H1 (cell line): ENCODE measurements at regions not wholly inside any gene's neighbourhood (a gene's known extent, or its start where the extent isn't known, plus 50 kb on each side); places are given as distances from the start of the nearest gene placed in this dataset.

Experiments used
- CTCF ChIA-PET: fragments of 300-600 bp; sonication (Branson Sonifier 250); formaldehyde crosslinking; loops from one replicate; lab custom pipeline; 2021; ENCODE audit not compliant: partially characterized antibody; lab: Charles Lee
- POLR2A ChIA-PET: fragments of 300-600 bp; sonication (Branson Sonifier 250); formaldehyde crosslinking; loops from one replicate; lab custom pipeline; 2021; ENCODE audit warnings: inconsistent platforms; ENCODE audit not compliant: partially characterized antibody; lab: Charles Lee
- DNase-seq, 2 experiments: peaks; one replicate each; pipeline versions ENCODE4 v3.0.0 to v3.0.0-alpha.2; 2010 to 2022; ENCODE audit warnings: low spot score in 2 of 2, low read depth in 1 of 2, mixed read lengths in 1 of 2
- FAIRE-seq: peaks from 2 replicates; lab custom pipeline; 2011; peaks lifted over from hg19 to GRCh38; lab: Jason Lieb, UNC
- H2AFZ ChIP-seq: 2 replicates; pipeline ENCODE4 v1.8.1; 2012; ENCODE audit warnings: low read length, inconsistent platforms
- H2AK5ac ChIP-seq: 2 replicates; pipeline ENCODE4 v1.6.1; 2013; ENCODE audit warnings: low read depth, low read length
- H2BK120ac ChIP-seq: replicated peaks from 2 replicates; pipeline ENCODE3; 2013; ENCODE audit warnings: low read depth, low read length, inconsistent platforms
- H2BK12ac ChIP-seq: 2 replicates; pipeline ENCODE4 v1.6.1; 2013; ENCODE audit warnings: low read depth, low read length
- H2BK15ac ChIP-seq: 2 replicates; pipeline ENCODE4 v1.6.1; 2013; ENCODE audit warnings: low read length
- H2BK20ac ChIP-seq: 2 replicates; pipeline ENCODE4 v1.6.1; 2013; ENCODE audit warnings: low read length
- H2BK5ac ChIP-seq: 2 replicates; pipeline ENCODE4 v1.6.1; 2013; ENCODE audit warnings: low read depth, low read length
- H3K14ac ChIP-seq: 2 replicates; pipeline ENCODE4 v1.6.1; 2013; ENCODE audit warnings: inconsistent platforms; ENCODE audit not compliant: insufficient read length
- H3K18ac ChIP-seq: 2 replicates; pipeline ENCODE4 v1.6.1; 2013; ENCODE audit warnings: low read length; ENCODE audit errors: extremely low read depth
- H3K23ac ChIP-seq: 2 replicates; pipeline ENCODE4 v1.6.1; 2013; ENCODE audit warnings: inconsistent platforms; ENCODE audit not compliant: insufficient read length
- H3K23me2 ChIP-seq: 2 replicates; pipeline ENCODE4 v1.6.1; 2013; ENCODE audit warnings: low read depth, low read length
- H3K27ac ChIP-seq: 2 replicates; pipeline ENCODE4 v1.6.1; 2011; ENCODE audit warnings: low read depth, low read length, inconsistent platforms
- H3K27me3 ChIP-seq, 4 experiments: replicated peaks in 1 of 4; 1 replicate in 1 of 4; 2 replicates in 3 of 4; pipeline versions ENCODE4 v1.6.1 to v1.8.1; 2011 to 2013; ENCODE audit warnings: low read length in 3 of 4, mild to moderate bottlenecking in 3 of 4, inconsistent platforms in 2 of 4, mixed read lengths in 2 of 4, moderate library complexity in 1 of 4; ENCODE audit not compliant: control insufficient read depth in 3 of 4, insufficient read depth in 3 of 4; ENCODE audit errors: extremely low read depth in 1 of 4
- H3K36me3 ChIP-seq, 4 experiments: 2 replicates each; pipeline versions ENCODE4 v1.6.1 to v1.8.1; 2011 to 2013; ENCODE audit warnings: mild to moderate bottlenecking in 4 of 4, low read length in 3 of 4, moderate library complexity in 2 of 4, control low read depth in 1 of 4, inconsistent platforms in 1 of 4; ENCODE audit not compliant: insufficient read depth in 4 of 4, control insufficient read depth in 2 of 4
- H3K4ac ChIP-seq: replicated peaks from 2 replicates; pipeline ENCODE3; 2013; ENCODE audit warnings: low read length, low read depth, mixed read lengths, inconsistent platforms; ENCODE audit not compliant: insufficient read length
- H3K4me1 ChIP-seq, 4 experiments: replicated peaks in 1 of 4; 1 replicate in 1 of 4; 2 replicates in 3 of 4; pipeline versions ENCODE4 v1.6.1 to v1.8.1; 2011 to 2013; ENCODE audit warnings: low read length in 3 of 4, inconsistent platforms in 2 of 4, mixed read lengths in 1 of 4; ENCODE audit not compliant: insufficient read depth in 4 of 4, control insufficient read depth in 3 of 4
- H3K4me2 ChIP-seq, 2 experiments: 2 replicates each; pipeline versions ENCODE4 v1.6.1 to v1.8.1; 2011 to 2013; ENCODE audit warnings: low read depth in 2 of 2, low read length in 2 of 2, control low read depth in 1 of 2, inconsistent platforms in 1 of 2, mild to moderate bottlenecking in 1 of 2; ENCODE audit not compliant: insufficient read depth in 1 of 2
- H3K4me3 ChIP-seq, 4 experiments: fragments of 200-600, 300-600 bp in 1 of 4; sonication (generic), shearing (Covaris generic), sonication (Bioruptor Twin) in 1 of 4; 2 replicates each; pipeline versions ENCODE4 v1.5.1 to v1.8.1; 2011 to 2016; ENCODE audit warnings: low read length in 4 of 4, low read depth in 3 of 4, control low read depth in 2 of 4, inconsistent platforms in 2 of 4, mild to moderate bottlenecking in 2 of 4, mixed read lengths in 1 of 4, moderate library complexity in 1 of 4; ENCODE audit not compliant: insufficient read depth in 2 of 4; ENCODE audit errors: extremely low read depth in 1 of 4
- H3K56ac ChIP-seq: replicated peaks from 2 replicates; pipeline ENCODE3; 2013; ENCODE audit warnings: low read depth, mild to moderate bottlenecking, mixed read lengths, low read length, inconsistent platforms; ENCODE audit not compliant: insufficient read length
- H3K79me1 ChIP-seq: 2 replicates; pipeline ENCODE4 v1.6.1; 2013; ENCODE audit warnings: low read depth, low read length, control low read depth
- H3K79me2 ChIP-seq, 2 experiments: 2 replicates each; pipeline versions ENCODE4 v1.6.1 to v1.8.1; 2012 to 2013; ENCODE audit warnings: low read length in 2 of 2, mild to moderate bottlenecking in 2 of 2, inconsistent platforms in 1 of 2; ENCODE audit not compliant: insufficient read depth in 2 of 2, control insufficient read depth in 1 of 2
- H3K9ac ChIP-seq, 4 experiments: replicated peaks in 1 of 4; 1 replicate in 1 of 4; 2 replicates in 3 of 4; pipeline versions ENCODE4 v1.6.1 to v1.8.1; 2011 to 2013; ENCODE audit warnings: low read depth in 3 of 4, low read length in 3 of 4, control low read depth in 2 of 4, mild to moderate bottlenecking in 2 of 4, moderate library complexity in 2 of 4, inconsistent platforms in 1 of 4; ENCODE audit errors: extremely low read depth in 1 of 4
- H3K9me3 ChIP-seq, 2 experiments: 2 replicates each; pipeline versions ENCODE4 v1.6.1 to v1.8.1; 2012 to 2013; ENCODE audit warnings: mild to moderate bottlenecking in 2 of 2, moderate library complexity in 2 of 2, control low read depth in 1 of 2, inconsistent platforms in 1 of 2, low read depth in 1 of 2, low read length in 1 of 2, mixed read lengths in 1 of 2; ENCODE audit not compliant: insufficient read depth in 2 of 2
- H4K20me1 ChIP-seq, 2 experiments: replicated peaks in 1 of 2; 2 replicates each; pipeline versions ENCODE3 to v1.8.1; 2011 to 2013; ENCODE audit warnings: inconsistent platforms in 2 of 2, low read length in 2 of 2, mild to moderate bottlenecking in 1 of 2; ENCODE audit not compliant: insufficient read depth in 2 of 2, control insufficient read depth in 1 of 2
- H4K5ac ChIP-seq: 2 replicates; pipeline ENCODE4 v1.6.1; 2013; ENCODE audit warnings: low read length, low read depth, mixed read lengths, inconsistent platforms; ENCODE audit not compliant: insufficient read length
- H4K8ac ChIP-seq: 2 replicates; pipeline ENCODE4 v1.8.0; 2013; ENCODE audit warnings: mild to moderate bottlenecking, moderate library complexity, low read length, inconsistent platforms; ENCODE audit not compliant: insufficient read depth; ENCODE audit errors: extremely low read depth
- H4K91ac ChIP-seq: replicated peaks from 2 replicates; pipeline ENCODE3; 2013; ENCODE audit warnings: low read length, mixed read lengths, inconsistent platforms; ENCODE audit not compliant: insufficient read length
- KDM1A ChIP-seq: fragments of 200-600, 300-600 bp; sonication (generic); IDR thresholded peaks from 2 replicates; pipeline ENCODE4 v1.7.1; 2016; ENCODE audit warnings: mild to moderate bottlenecking, low read length, borderline replicate concordance
- SP2 ChIP-seq: IDR thresholded peaks from 2 replicates; pipeline ENCODE4 v1.6.1; 2012; ENCODE audit warnings: mild to moderate bottlenecking, low read length, inconsistent platforms
- SP4 ChIP-seq: IDR thresholded peaks from 2 replicates; pipeline ENCODE4 v1.6.1; 2012; ENCODE audit warnings: low read length, inconsistent platforms
- SUZ12 ChIP-seq: fragments of 200-600 bp; sonication (generic); IDR thresholded peaks from 2 replicates; pipeline ENCODE4 v1.6.1; 2012; ENCODE audit warnings: mild to moderate bottlenecking, inconsistent platforms, low read length, moderate library complexity, mixed read lengths
- WGBS, 2 experiments: shearing (Covaris generic) in 1 of 2; methylation state at CpG; one replicate each; pipeline versions ENCODE4 v1.1.6 to v1.1.7; 2013 to 2015; ENCODE audit warnings: low lambda C conversion rate in 2 of 2, mixed read lengths in 2 of 2, inconsistent platforms in 1 of 2, low coverage in 1 of 2, missing lambda C conversion rate in 1 of 2; ENCODE audit not compliant: insufficient replicate concordance in 2 of 2, insufficient coverage in 1 of 2, insufficient read length in 1 of 2; ENCODE audit errors: extremely low coverage in 1 of 2, missing lambda C conversion rate in 1 of 2; 5-methylcytosine and 5-hydroxymethylcytosine counted together
- TF ChIP-seq, protein P1 (sequence below): IDR thresholded peaks from 2 replicates; pipeline ENCODE4 v1.6.1; 2011; ENCODE audit warnings: low read length, improper control_type of control experiment
- TF ChIP-seq, protein P2 (sequence below): IDR thresholded peaks from 2 replicates; pipeline ENCODE4 v1.6.1; 2012; ENCODE audit warnings: inconsistent platforms

DNA sequence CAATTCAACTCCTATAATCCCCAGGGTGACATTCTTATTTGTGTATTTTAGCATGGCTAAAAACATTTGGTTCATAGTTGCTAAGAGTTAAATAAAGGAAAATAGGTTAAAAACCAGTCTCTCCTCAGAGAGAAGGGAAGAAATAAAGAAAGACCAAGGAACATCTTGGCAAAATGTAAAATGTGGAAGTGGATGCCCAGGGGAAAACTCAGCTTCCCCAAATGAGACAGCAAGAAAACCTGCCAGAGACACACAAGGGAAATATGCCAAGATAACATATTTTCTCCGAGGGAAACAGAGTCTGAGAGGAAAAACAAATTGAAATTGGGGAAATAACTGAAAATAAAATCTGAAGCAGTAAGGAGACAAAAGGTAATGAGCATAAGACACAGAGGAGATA is 1569.3 kb downstream of the PCDH18 start:
- no peaks in the 10 kb centered on the region for H3K79me1 ChIP-seq
- 100% methylated on average over 1 of the region's 1 CpG; no CpG with 5 or more reads in 1 of the 2 experiments for WGBS, 2 experiments
- no peak overlapping the region for H3K23ac ChIP-seq
- DNase-seq, result no peak
- no peak overlapping the region for H3K9ac ChIP-seq
- H3K36me3 ChIP-seq, result no peaks in the 10 kb centered on the region
- H3K9me3 ChIP-seq, result no peaks in the 10 kb centered on the region
- TF ChIP-seq SP4, result no peak
- TF ChIP-seq, protein P1, sequence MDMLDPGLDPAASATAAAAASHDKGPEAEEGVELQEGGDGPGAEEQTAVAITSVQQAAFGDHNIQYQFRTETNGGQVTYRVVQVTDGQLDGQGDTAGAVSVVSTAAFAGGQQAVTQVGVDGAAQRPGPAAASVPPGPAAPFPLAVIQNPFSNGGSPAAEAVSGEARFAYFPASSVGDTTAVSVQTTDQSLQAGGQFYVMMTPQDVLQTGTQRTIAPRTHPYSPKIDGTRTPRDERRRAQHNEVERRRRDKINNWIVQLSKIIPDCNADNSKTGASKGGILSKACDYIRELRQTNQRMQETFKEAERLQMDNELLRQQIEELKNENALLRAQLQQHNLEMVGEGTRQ, result no peak
- TF ChIP-seq SP2, result no peak
- TF ChIP-seq KDM1A, result no peak
- TF ChIP-seq, protein P2, sequence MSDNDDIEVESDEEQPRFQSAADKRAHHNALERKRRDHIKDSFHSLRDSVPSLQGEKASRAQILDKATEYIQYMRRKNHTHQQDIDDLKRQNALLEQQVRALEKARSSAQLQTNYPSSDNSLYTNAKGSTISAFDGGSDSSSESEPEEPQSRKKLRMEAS, result no peak
- TF ChIP-seq SUZ12, result no peak
- no peak overlapping the region for H2AK5ac ChIP-seq
- no peaks in the 10 kb centered on the region for H3K4me1 ChIP-seq
- no peak overlapping the region for H3K18ac ChIP-seq
- no peak for FAIRE-seq
- no peak overlapping the region for H3K4ac ChIP-seq
- H4K20me1 ChIP-seq, result no peaks in the 10 kb centered on the region
- H3K79me2 ChIP-seq, result no peaks in the 10 kb centered on the region
- H3K27ac ChIP-seq, result no peak overlapping the region
- no peaks in the 10 kb centered on the region for H3K27me3 ChIP-seq
- CTCF ChIA-PET, result no interaction called here
- no peak overlapping the region for H4K91ac ChIP-seq
- no peak overlapping the region for H4K8ac ChIP-seq
- H2BK12ac ChIP-seq, result no peak overlapping the region
- no peaks in the 10 kb centered on the region for H3K23me2 ChIP-seq
- no peak overlapping the region for H2BK5ac ChIP-seq
- H3K14ac ChIP-seq, result no peak overlapping the region
- H4K5ac ChIP-seq, result no peak overlapping the region
- POLR2A ChIA-PET, result no interaction called here
- H2BK120ac ChIP-seq, result no peak overlapping the region
- H3K56ac ChIP-seq, result no peak overlapping the region
- no peak overlapping the region for H2BK20ac ChIP-seq
- no peak overlapping the region for H3K4me3 ChIP-seq
- H3K4me2 ChIP-seq, result no peak overlapping the region
- no peak overlapping the region for H2AFZ ChIP-seq
- no peak overlapping the region for H2BK15ac ChIP-seq
